VCaP (cell line): ENCODE measurements at regions not wholly inside any gene's neighbourhood (a gene's known extent, or its start where the extent isn't known, plus 50 kb on each side); places are given as distances from the start of the nearest gene placed in this dataset.
A peak's percentile ranks its signal among the peaks of the same experiment; 100 is the strongest.

Experiments
- H3K27ac ChIP-seq: fragments of 450-650 bp; 2 replicates; pipeline ENCODE4 v1.5.1; 2017
- TF ChIP-seq, protein P1 (sequence below): fragments of 450-650 bp; conservative IDR thresholded peaks from 2 replicates; pipeline ENCODE4 v1.5.1; 2017; ENCODE audit warnings: mild to moderate bottlenecking, moderate library complexity

GRCh38 chr2:59568461-59568860 lies 985.0 kb downstream of the BCL11A start:
- 0 out of 2 replicates have a peak overlapping the region, but pooled peaks have one; percentile 20 for H3K27ac ChIP-seq
- TF ChIP-seq, protein P1, sequence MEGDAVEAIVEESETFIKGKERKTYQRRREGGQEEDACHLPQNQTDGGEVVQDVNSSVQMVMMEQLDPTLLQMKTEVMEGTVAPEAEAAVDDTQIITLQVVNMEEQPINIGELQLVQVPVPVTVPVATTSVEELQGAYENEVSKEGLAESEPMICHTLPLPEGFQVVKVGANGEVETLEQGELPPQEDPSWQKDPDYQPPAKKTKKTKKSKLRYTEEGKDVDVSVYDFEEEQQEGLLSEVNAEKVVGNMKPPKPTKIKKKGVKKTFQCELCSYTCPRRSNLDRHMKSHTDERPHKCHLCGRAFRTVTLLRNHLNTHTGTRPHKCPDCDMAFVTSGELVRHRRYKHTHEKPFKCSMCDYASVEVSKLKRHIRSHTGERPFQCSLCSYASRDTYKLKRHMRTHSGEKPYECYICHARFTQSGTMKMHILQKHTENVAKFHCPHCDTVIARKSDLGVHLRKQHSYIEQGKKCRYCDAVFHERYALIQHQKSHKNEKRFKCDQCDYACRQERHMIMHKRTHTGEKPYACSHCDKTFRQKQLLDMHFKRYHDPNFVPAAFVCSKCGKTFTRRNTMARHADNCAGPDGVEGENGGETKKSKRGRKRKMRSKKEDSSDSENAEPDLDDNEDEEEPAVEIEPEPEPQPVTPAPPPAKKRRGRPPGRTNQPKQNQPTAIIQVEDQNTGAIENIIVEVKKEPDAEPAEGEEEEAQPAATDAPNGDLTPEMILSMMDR = no peak

DNA sequence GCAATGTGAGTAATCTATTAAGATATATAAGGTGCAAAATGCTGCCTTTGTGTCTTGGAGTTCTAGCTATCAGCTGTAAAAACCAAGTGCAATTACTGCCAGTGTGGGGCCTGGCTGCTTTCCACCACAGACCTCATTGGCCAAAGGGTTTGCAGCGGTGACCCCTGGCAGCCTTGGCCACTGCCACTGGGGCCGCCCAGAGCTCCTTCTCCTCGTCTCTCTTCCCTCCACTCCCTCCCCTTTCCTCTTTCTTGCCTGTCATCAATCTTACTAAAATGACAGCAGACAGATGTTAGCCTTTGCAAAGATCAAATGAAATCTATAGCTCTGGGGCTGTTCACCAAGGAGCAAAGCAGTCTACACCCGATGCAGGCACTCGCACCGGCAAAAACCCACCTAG lies 986.3 kb downstream of the BCL11A start:
- no peak overlapping the region for H3K27ac ChIP-seq
- TF ChIP-seq, protein P1 = no peak

DNA sequence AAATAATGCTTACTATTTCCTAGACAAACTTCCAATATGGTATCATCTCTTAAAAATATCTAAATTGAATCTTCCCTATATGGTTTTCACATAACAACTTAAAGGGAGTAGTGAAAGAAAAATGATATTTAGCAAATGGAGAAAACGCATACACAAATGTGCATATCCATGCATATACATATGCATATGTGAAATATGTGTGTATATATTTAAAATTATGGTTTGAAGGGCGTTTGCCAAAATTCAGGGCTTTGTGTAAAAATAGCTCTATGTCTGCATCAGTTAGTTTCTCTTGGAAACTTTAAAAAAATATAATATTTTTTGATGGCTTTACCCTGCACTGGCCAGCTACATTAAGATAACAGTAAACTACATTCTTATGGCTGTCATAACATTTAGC lies 986.7 kb downstream of the BCL11A start:
- H3K27ac ChIP-seq = no peak overlapping the region
- TF ChIP-seq, protein P1 = no peak

- H3K27ac ChIP-seq = no peak overlapping the region
Observed at GRCh38 chr2:59561281-59561680, 992.2 kb downstream of the BCL11A start.

DNA sequence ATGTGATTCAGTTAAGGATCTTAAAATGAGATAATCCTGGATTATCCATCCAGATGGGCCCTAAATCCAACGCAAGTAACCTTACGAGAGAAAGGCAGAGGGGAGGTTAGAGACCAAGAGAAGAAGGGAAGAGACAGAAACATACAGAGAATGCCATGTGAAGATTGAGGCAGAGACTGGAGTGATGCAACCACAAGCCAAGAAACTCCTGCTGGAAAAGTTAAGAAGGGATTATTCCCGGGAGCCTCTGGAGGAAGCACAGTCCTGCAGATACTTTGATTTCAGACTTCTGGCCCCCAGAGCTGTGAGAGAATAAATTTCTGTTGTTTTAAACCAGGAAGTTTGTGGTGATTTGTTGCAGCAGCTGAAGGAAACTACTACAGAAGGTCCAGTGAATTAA lies 992.7 kb downstream of the BCL11A start:
- H3K27ac ChIP-seq = no peak overlapping the region
- TF ChIP-seq, protein P1 = no peak

More at GRCh38 chr2:59561281-59561680, 992.2 kb downstream of the BCL11A start:
- TF ChIP-seq, protein P1 = no peak

GRCh38 chr2:59540864-59541263 lies 1012.6 kb downstream of the BCL11A start:
- no peak overlapping the region for H3K27ac ChIP-seq
- TF ChIP-seq, protein P1 = no peak

DNA sequence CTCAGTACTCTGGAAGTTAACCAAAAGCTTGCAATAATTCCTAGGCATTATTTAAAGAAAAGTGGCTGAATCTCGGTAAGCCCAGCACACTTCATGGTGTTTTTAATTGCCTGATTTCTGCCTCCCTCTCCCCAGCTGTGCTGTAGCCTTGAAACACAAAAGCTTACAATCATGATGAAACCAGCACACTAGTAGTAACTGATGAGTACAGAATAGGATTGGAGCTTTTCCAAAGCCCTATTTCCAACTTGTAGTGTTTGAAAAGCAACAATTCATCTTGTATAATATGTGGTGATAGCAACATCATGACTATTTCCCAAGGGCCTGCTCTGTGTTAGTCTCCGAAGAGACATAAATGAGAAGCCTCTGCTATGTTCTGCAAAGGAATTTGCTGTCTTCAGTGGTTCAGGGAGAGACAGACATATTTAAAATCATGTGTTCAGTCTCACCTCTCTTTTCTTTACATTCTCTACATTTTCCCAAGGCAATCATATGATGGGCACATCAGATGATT lies 1015.0 kb downstream of the BCL11A start:
- H3K27ac ChIP-seq = no peak overlapping the region
- TF ChIP-seq, protein P1 = no peak

GRCh38 chr2:59532808-59533207 lies 1020.6 kb downstream of the BCL11A start:
- H3K27ac ChIP-seq = no peak overlapping the region
- TF ChIP-seq, protein P1 = no peak
